ENCODE measurements at regions not wholly inside any gene's neighbourhood (a gene's known extent, or its start where the extent isn't known, plus 50 kb on each side); places are given as distances from the start of the nearest gene placed in this dataset.

DNA sequence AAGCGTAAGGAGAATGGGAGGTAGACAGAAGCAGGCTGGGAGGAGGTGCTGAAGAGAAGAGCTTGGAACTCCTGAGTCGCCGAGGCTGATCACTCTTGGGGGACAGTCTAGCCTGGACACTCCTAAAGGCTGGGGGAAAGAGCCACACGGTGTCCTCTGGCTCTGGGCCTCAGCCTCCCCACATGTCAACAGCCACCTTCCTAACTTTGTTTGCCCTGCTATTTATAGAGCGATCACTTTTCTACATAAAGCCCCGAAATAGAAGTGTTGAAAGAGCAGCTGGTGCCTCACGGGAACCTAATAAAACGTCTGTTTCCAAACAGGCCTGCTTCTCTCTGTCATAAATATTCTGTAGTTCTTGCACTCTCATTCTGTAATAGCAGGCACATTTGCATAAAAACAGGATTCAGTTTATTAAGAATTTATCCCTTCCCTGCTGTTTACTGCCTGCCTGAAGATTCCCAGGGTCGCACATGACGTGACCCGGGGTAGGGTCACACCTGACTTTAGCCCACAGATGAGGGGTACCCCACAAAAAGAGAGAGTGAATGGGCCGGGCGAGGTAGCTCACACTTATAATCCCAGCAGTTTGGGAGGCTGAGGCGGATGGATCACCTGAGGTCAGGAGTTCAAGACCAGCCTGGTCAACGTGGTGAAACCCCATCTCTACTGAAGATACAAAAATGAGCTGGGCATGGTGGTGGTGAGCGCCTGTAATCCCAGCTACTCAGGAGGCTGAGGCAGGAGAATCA lies 212.5 kb downstream of the TOMM20 start:
- FAIRE-seq (no peak), DNase-seq (ENCODE audit: low read depth) (no peak)
- H3K36me3 ChIP-seq (ENCODE audit: insufficient read depth, low read length): no peaks in the 10 kb centered on the region
- no peak overlapping the region for H3K4me3 ChIP-seq (ENCODE audit: insufficient read depth, low read depth, low read length)
- no peak overlapping the region for H3K27ac Mint-ChIP-seq (ENCODE audit: unreplicated experiment)
- H3K9me3 Mint-ChIP-seq (ENCODE audit: unreplicated experiment): no peaks in the 10 kb centered on the region
- peaks cover 7% of the 10 kb centered on the region for H3K36me3 Mint-ChIP-seq (ENCODE audit: low read depth, unreplicated experiment)
- peaks cover 19% of the 10 kb centered on the region for H3K4me1 ChIP-seq (ENCODE audit: insufficient read depth, low read length)
- H3K4me1 Mint-ChIP-seq (ENCODE audit: low read depth, unreplicated experiment): peaks cover 8% of the 10 kb centered on the region
- no peak overlapping the region for H3K4me3 Mint-ChIP-seq (ENCODE audit: unreplicated experiment)
- no peak overlapping the region for H3K27ac ChIP-seq (ENCODE audit: low read depth, low read length)
- peaks cover 8% of the 10 kb centered on the region for H3K27me3 Mint-ChIP-seq (ENCODE audit: low read depth, unreplicated experiment)
- H3K9ac ChIP-seq (ENCODE audit: low read length): no peak overlapping the region
- no peaks in the 10 kb centered on the region for H3K79me2 ChIP-seq (ENCODE audit: insufficient read depth, low read length)
- no peaks in the 10 kb centered on the region for H3K27me3 ChIP-seq (ENCODE audit: insufficient read depth, low read length)
- no peaks in the 10 kb centered on the region for H4K20me1 ChIP-seq (ENCODE audit: insufficient read depth, low read length)
- no peak overlapping the region for H3K4me2 ChIP-seq (ENCODE audit: low read length)
- H2AFZ ChIP-seq (ENCODE audit: low read depth, low read length): no peak overlapping the region
- TF ChIP-seq, protein P1, sequence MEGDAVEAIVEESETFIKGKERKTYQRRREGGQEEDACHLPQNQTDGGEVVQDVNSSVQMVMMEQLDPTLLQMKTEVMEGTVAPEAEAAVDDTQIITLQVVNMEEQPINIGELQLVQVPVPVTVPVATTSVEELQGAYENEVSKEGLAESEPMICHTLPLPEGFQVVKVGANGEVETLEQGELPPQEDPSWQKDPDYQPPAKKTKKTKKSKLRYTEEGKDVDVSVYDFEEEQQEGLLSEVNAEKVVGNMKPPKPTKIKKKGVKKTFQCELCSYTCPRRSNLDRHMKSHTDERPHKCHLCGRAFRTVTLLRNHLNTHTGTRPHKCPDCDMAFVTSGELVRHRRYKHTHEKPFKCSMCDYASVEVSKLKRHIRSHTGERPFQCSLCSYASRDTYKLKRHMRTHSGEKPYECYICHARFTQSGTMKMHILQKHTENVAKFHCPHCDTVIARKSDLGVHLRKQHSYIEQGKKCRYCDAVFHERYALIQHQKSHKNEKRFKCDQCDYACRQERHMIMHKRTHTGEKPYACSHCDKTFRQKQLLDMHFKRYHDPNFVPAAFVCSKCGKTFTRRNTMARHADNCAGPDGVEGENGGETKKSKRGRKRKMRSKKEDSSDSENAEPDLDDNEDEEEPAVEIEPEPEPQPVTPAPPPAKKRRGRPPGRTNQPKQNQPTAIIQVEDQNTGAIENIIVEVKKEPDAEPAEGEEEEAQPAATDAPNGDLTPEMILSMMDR (IDR thresholded peaks at IDR 0.05; ENCODE audit: insufficient read depth, low read depth, low read length): no peak
- TF ChIP-seq EZH2 (IDR thresholded peaks at IDR 0.05; ENCODE audit: insufficient read depth, low read length): no peak
- no peaks in the 10 kb centered on the region for H3K9me3 ChIP-seq (ENCODE audit: insufficient read depth, low read depth, low read length)

DNA sequence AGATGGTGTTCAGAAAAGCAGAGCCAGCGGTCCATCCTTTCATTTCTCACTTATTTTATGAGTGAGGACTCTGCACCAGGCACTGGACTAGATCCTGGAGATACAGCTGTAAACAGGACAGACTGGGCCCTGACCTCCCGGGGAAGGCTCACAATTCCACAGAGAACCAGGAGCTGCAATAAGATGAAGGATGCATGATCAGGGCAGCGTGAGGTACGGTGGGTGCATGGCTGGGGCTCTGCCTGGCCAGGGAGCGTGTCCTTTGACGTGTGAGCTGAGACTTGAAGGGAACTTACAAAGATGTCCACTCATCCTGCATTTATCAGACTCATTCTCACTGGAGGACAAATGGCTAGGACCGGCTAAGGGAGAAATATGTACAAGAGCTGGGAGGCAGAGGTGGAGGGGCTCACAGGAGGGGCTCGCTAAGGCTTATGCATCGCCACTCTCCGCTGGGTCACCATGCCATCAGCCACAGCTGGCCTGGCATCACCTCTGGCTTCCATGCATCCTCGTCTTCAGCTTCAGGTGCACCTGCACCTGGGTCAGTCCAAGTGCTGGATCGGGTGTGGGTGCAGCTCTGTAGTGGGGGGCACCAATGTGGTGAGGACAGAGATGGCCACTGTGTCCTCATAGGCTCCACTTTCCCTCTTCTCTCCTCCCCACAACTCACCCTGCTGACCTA lies 213.9 kb downstream of the TOMM20 start:
- FAIRE-seq (no peak), DNase-seq (ENCODE audit: low read depth) (no peak)
- peaks cover 5% of the 10 kb centered on the region for H3K36me3 Mint-ChIP-seq (ENCODE audit: low read depth, unreplicated experiment)
- Histone ChIP-seq H2AFZ (ENCODE audit: low read depth, low read length) (no peak overlapping the region), H3K9me3 (ENCODE audit: insufficient read depth, low read depth, low read length) (no peaks in the 10 kb centered on the region), H3K4me1 (ENCODE audit: insufficient read depth, low read length) (peaks cover 15% of the 10 kb centered on the region), H3K79me2 (ENCODE audit: insufficient read depth, low read length) (no peaks in the 10 kb centered on the region), H3K27me3 (ENCODE audit: insufficient read depth, low read length) (no peaks in the 10 kb centered on the region), H3K9ac (ENCODE audit: low read length) (no peak overlapping the region), H4K20me1 (ENCODE audit: insufficient read depth, low read length) (no peaks in the 10 kb centered on the region), H3K36me3 (ENCODE audit: insufficient read depth, low read length) (no peaks in the 10 kb centered on the region), H3K4me2 (ENCODE audit: low read length) (no peak overlapping the region), H3K4me3 (ENCODE audit: insufficient read depth, low read depth, low read length) (no peak overlapping the region), H3K27ac (ENCODE audit: low read depth, low read length) (no peak overlapping the region)
- peaks cover 8% of the 10 kb centered on the region for H3K4me1 Mint-ChIP-seq (ENCODE audit: low read depth, unreplicated experiment)
- peaks cover 8% of the 10 kb centered on the region for H3K27me3 Mint-ChIP-seq (ENCODE audit: low read depth, unreplicated experiment)
- no peak overlapping the region for H3K27ac Mint-ChIP-seq (ENCODE audit: unreplicated experiment)
- TF ChIP-seq, protein P1 (IDR thresholded peaks at IDR 0.05; ENCODE audit: insufficient read depth, low read depth, low read length): no peak
- TF ChIP-seq EZH2 (IDR thresholded peaks at IDR 0.05; ENCODE audit: insufficient read depth, low read length): no peak
- no peaks in the 10 kb centered on the region for H3K9me3 Mint-ChIP-seq (ENCODE audit: unreplicated experiment)
- no peak overlapping the region for H3K4me3 Mint-ChIP-seq (ENCODE audit: unreplicated experiment)

DNA sequence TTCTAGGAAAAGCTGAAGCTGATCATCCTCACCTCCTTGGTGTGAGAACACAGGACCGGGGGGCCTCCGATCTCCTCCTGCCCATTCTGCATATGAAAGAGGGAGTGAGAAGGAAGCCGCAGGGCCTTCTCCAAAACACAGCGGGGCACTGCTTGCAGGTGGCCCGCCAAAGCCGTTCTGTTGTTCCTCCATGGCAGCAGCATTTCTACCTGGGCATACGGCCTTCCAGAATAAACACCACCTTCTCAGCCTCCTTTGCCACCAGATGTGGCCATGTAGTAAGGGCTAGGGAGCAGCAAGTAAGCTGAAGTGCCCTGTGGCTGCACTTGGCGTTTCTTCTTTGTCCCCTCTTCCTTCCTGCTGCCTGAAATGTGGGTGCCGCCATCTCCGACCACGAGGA lies 214.9 kb downstream of the TOMM20 start:
- Histone ChIP-seq H3K9ac (ENCODE audit: low read length) (no peak overlapping the region), H3K4me2 (ENCODE audit: low read length) (no peak overlapping the region), H3K27me3 (ENCODE audit: insufficient read depth, low read length) (no peaks in the 10 kb centered on the region), H3K27ac (ENCODE audit: low read depth, low read length) (no peak overlapping the region), H3K79me2 (ENCODE audit: insufficient read depth, low read length) (no peaks in the 10 kb centered on the region), H3K4me3 (ENCODE audit: insufficient read depth, low read depth, low read length) (no peak overlapping the region), H2AFZ (ENCODE audit: low read depth, low read length) (no peak overlapping the region), H3K9me3 (ENCODE audit: insufficient read depth, low read depth, low read length) (no peaks in the 10 kb centered on the region), H3K36me3 (ENCODE audit: insufficient read depth, low read length) (no peaks in the 10 kb centered on the region), H3K4me1 (ENCODE audit: insufficient read depth, low read length) (peaks cover 13% of the 10 kb centered on the region), H4K20me1 (ENCODE audit: insufficient read depth, low read length) (no peaks in the 10 kb centered on the region)
- Mint-ChIP-seq H3K4me3 (ENCODE audit: unreplicated experiment) (no peak overlapping the region), H3K27ac (ENCODE audit: unreplicated experiment) (no peak overlapping the region), H3K4me1 (ENCODE audit: low read depth, unreplicated experiment) (peaks cover 2% of the 10 kb centered on the region), H3K27me3 (ENCODE audit: low read depth, unreplicated experiment) (peaks cover 6% of the 10 kb centered on the region), H3K36me3 (ENCODE audit: low read depth, unreplicated experiment) (peaks cover 3% of the 10 kb centered on the region), H3K9me3 (ENCODE audit: unreplicated experiment) (no peaks in the 10 kb centered on the region)
- FAIRE-seq: no peak
- DNase-seq (ENCODE audit: low read depth): no peak
- TF ChIP-seq EZH2 (IDR thresholded peaks at IDR 0.05; ENCODE audit: insufficient read depth, low read length): no peak
- TF ChIP-seq, protein P1 (IDR thresholded peaks at IDR 0.05; ENCODE audit: insufficient read depth, low read depth, low read length): no peak

All from astrocyte (in vitro differentiated cells and primary cell).